ENCODE measurements at regions not wholly inside any gene's neighbourhood (a gene's known extent, or its start where the extent isn't known, plus 50 kb on each side); places are given as distances from the start of the nearest gene placed in this dataset.
A peak's percentile ranks its signal among the peaks of the same experiment; 100 is the strongest.

DNA sequence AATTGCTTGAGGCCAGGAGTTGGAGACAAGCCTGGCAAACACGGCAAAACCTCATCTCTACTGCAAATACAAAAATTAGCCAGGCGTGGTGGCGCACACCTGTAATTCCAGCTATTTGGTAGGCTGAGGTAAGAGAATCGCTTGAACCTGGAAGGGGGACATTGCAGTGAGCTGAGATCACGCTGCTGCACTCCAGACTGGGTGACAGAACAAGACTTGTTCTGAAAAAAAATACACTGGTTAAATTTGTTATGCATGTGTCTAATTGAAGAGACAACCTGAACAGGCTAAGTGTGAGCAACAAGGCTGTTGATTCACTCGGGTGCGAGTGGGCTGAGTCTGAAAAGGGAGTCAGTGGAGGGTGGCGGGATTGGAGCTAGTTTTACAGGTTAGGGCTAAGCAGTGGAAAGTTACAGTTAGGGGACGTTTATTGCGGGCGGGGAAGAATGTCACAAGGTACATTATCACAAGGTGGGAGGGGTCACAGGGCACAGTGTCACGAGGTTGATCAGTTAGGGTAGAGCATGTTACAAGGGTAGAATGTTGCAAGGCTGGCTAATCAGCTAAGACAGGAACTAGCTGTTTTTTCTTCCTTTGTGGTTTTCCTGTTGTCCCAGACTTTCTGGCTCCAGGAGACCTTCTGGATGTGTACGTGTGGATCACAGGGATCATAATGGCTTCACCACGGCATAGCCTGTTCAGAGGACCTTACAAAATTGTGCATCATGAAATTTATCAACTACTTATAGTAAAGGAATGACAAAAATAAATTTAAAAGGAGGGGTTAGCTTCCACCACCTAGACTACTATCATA is 115.8 kb downstream of the NAA11 start (continued):
- TF ChIP-seq, protein P1, sequence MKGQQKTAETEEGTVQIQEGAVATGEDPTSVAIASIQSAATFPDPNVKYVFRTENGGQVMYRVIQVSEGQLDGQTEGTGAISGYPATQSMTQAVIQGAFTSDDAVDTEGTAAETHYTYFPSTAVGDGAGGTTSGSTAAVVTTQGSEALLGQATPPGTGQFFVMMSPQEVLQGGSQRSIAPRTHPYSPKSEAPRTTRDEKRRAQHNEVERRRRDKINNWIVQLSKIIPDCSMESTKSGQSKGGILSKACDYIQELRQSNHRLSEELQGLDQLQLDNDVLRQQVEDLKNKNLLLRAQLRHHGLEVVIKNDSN (CRISPR knock-in tag; IDR thresholded peaks at IDR 0.05) = peak; percentile 85
- TF ChIP-seq SAP30 (IDR thresholded peaks at IDR 0.05; ENCODE audit: borderline replicate concordance, insufficient read depth, low read depth, low read length, poor library complexity, severe bottlenecking) (no peak), SMAD1 (IDR thresholded peaks at IDR 0.05; ENCODE audit: low read depth, low read length, partially characterized antibody) (peak; percentile 58), ZNF239 (CRISPR knock-in tag; IDR thresholded peaks at IDR 0.05) (peak; percentile 45), ZNF785 (CRISPR knock-in tag; IDR thresholded peaks at IDR 0.05) (no peak), ZEB2 (IDR thresholded peaks at IDR 0.05) (peak; percentile 93), RBM25 (IDR thresholded peaks at IDR 0.05; ENCODE audit: low read depth, low read length, severe bottlenecking) (no peak), SPI1 (IDR thresholded peaks at IDR 0.05; ENCODE audit: borderline replicate concordance, low read depth, low read length) (no peak; the same call in 1 of the 2 replicates), SIN3A (IDR thresholded peaks at IDR 0.05; ENCODE audit: borderline replicate concordance in 2 of 2, control insufficient read depth in 1 of 2, low read depth in 2 of 2, low read length in 2 of 2) (no peak)
- TF ChIP-seq, protein P2, sequence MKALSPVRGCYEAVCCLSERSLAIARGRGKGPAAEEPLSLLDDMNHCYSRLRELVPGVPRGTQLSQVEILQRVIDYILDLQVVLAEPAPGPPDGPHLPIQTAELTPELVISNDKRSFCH (CRISPR knock-in tag; IDR thresholded peaks at IDR 0.05) = no peak
- TF ChIP-seq, protein P2 (tag; IDR thresholded peaks at IDR 0.05) = no peak
- TF ChIP-seq, protein P3, sequence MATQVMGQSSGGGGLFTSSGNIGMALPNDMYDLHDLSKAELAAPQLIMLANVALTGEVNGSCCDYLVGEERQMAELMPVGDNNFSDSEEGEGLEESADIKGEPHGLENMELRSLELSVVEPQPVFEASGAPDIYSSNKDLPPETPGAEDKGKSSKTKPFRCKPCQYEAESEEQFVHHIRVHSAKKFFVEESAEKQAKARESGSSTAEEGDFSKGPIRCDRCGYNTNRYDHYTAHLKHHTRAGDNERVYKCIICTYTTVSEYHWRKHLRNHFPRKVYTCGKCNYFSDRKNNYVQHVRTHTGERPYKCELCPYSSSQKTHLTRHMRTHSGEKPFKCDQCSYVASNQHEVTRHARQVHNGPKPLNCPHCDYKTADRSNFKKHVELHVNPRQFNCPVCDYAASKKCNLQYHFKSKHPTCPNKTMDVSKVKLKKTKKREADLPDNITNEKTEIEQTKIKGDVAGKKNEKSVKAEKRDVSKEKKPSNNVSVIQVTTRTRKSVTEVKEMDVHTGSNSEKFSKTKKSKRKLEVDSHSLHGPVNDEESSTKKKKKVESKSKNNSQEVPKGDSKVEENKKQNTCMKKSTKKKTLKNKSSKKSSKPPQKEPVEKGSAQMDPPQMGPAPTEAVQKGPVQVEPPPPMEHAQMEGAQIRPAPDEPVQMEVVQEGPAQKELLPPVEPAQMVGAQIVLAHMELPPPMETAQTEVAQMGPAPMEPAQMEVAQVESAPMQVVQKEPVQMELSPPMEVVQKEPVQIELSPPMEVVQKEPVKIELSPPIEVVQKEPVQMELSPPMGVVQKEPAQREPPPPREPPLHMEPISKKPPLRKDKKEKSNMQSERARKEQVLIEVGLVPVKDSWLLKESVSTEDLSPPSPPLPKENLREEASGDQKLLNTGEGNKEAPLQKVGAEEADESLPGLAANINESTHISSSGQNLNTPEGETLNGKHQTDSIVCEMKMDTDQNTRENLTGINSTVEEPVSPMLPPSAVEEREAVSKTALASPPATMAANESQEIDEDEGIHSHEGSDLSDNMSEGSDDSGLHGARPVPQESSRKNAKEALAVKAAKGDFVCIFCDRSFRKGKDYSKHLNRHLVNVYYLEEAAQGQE (IDR thresholded peaks at IDR 0.05; ENCODE audit: borderline replicate concordance) = 0 out of 2 replicates have a peak, but pooled peaks have one; percentile 22
- TF ChIP-seq, protein P3 (CRISPR knock-in tag; IDR thresholded peaks at IDR 0.05; ENCODE audit: low read depth) = no peak

All from K562 (cell line).